ENCODE measurements at regions not wholly inside any gene's neighbourhood (a gene's known extent, or its start where the extent isn't known, plus 50 kb on each side); places are given as distances from the start of the nearest gene placed in this dataset.

DNA sequence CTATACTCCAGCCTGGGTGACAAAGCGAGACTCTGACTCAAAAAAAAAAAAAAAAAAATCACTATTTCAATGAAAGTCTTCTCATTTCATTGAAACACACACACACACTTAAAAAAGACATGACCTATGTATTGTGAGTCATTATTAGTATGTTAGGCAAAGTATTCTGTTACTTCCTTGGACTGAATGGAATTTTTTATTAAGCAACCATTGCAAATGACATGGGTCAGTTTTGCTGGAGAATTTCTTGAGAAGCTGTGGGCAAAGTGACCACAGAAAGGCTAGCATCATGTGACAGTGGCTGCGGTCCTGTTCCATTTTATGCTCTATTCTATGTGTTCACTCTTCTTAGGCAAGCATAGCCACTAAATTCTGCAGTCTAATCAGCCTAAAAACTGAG, 695.7 kb downstream of the TDRD15 start:
- TF ChIP-seq CTCF (IDR thresholded peaks at IDR 0.05) (no peak), POLR2A (IDR thresholded peaks at IDR 0.05) (no peak)

Data from heart left ventricle (tissue), 13 donors.